ENCODE measurements at regions not wholly inside any gene's neighbourhood (a gene's known extent, or its start where the extent isn't known, plus 50 kb on each side); places are given as distances from the start of the nearest gene placed in this dataset.

DNA sequence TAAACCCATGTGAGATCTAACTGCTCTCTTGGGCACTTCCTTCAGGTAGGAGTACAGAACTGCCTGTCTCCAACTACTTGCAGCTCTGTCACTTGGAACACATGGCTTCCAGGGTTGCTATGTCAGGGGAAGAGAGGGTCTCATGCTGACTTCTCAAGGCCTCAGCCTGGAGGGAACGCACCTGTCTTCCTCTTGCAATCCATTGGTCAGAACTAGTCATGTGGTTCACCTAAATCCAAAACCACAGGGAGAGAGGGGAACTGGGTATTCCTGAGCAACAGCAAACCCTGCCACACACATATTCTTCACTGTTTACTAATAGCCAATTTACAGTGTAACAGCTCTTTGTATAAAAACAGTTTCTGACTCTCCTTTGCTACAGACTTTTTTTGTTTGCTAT is 206.1 kb downstream of the KCNJ2 start:
- H3K27me3 ChIP-seq (ENCODE audit: control insufficient read depth, insufficient read depth, low read length): no peaks in the 10 kb centered on the region
- TF ChIP-seq, protein P1, sequence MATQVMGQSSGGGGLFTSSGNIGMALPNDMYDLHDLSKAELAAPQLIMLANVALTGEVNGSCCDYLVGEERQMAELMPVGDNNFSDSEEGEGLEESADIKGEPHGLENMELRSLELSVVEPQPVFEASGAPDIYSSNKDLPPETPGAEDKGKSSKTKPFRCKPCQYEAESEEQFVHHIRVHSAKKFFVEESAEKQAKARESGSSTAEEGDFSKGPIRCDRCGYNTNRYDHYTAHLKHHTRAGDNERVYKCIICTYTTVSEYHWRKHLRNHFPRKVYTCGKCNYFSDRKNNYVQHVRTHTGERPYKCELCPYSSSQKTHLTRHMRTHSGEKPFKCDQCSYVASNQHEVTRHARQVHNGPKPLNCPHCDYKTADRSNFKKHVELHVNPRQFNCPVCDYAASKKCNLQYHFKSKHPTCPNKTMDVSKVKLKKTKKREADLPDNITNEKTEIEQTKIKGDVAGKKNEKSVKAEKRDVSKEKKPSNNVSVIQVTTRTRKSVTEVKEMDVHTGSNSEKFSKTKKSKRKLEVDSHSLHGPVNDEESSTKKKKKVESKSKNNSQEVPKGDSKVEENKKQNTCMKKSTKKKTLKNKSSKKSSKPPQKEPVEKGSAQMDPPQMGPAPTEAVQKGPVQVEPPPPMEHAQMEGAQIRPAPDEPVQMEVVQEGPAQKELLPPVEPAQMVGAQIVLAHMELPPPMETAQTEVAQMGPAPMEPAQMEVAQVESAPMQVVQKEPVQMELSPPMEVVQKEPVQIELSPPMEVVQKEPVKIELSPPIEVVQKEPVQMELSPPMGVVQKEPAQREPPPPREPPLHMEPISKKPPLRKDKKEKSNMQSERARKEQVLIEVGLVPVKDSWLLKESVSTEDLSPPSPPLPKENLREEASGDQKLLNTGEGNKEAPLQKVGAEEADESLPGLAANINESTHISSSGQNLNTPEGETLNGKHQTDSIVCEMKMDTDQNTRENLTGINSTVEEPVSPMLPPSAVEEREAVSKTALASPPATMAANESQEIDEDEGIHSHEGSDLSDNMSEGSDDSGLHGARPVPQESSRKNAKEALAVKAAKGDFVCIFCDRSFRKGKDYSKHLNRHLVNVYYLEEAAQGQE (IDR thresholded peaks at IDR 0.05; ENCODE audit: insufficient read depth in 1 of 2, low read depth in 2 of 2, low read length in 1 of 2): no peak
- in situ Hi-C loops (cut with HindIII; ENCODE audit: low pct_unique_long_range_greater_than_20kb, low sequenced_read_pairs) (no loop called here), intact Hi-C loops (cut with micrococcal nuclease; ENCODE audit: unreplicated experiment) (no loop called here)
- no TSS peak for BruUV-seq (replicated peaks)
- H3K4me3 ChIP-seq (ENCODE audit: low read depth in 2 of 2, low read length in 2 of 2): no peak overlapping the region
- no peaks in the 10 kb centered on the region for H3K36me3 ChIP-seq (ENCODE audit: control insufficient read depth, insufficient read depth, low read length)
- DNase-seq (ENCODE audit: low read depth, low spot score) (no peak), ATAC-seq (no peak)
- H3K27ac ChIP-seq (ENCODE audit: low read length): no peak overlapping the region
- H3K9me3 ChIP-seq (ENCODE audit: control insufficient read depth, insufficient read depth, low read depth, low read length): no peaks in the 10 kb centered on the region
- H3K4me1 ChIP-seq (ENCODE audit: control insufficient read depth, insufficient read depth, low read length): no peaks in the 10 kb centered on the region
- POLR2A ChIA-PET: no interaction called here
- CTCF ChIA-PET: no interaction called here

DNA sequence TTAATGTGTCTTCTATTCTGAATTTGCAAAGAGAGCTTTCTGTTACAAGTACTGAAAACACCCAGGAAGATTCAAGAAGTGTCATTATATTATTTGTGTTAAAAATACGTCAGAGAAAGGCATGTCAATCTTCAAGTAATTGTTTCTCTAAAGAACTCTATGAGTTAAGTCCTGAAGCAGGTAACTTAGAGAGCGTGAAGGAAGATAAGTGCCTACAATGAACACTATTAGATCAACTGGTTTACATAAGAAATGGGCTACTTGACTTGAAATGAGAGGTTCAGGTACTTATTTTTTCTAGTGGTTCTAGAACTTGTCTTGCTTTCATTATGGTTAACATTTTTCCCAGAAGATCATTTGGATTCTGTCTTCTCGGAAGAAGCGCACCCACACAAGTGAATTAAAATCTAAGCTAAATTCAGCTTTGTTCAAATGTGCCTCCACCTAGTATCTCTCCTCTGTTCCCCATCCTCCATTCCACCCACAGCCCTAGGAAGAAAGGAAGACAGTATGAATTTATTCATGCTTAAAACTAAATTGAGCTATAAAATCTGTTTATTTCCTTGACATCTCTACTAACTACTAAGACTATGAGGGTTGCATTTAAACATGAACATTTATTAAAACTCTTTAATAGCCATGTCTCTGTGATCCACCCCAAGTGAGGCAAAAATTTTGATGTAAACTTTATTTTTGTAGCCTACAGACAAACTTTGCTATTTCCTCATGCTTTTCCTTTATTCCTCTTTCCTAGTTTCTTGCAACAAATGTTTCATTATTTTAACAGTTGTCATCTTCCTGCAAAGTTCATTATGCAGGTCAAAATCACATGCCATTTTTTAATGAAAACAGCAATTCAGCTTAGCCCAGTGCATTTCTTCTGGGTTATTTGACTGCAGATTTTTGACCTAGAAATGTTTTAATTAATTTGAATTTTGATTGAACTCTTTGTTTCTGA is 206.8 kb downstream of the KCNJ2 start:
- TF ChIP-seq SIN3A (IDR thresholded peaks at IDR 0.05; ENCODE audit: borderline replicate concordance, insufficient read depth, low read depth, low read length) (no peak), POLR2AphosphoS5 (IDR thresholded peaks at IDR 0.05; ENCODE audit: low read depth, low read length) (no peak), TCF7L2 (IDR thresholded peaks at IDR 0.05; ENCODE audit: low read depth, low read length) (no peak)
- TF ChIP-seq, protein P2, sequence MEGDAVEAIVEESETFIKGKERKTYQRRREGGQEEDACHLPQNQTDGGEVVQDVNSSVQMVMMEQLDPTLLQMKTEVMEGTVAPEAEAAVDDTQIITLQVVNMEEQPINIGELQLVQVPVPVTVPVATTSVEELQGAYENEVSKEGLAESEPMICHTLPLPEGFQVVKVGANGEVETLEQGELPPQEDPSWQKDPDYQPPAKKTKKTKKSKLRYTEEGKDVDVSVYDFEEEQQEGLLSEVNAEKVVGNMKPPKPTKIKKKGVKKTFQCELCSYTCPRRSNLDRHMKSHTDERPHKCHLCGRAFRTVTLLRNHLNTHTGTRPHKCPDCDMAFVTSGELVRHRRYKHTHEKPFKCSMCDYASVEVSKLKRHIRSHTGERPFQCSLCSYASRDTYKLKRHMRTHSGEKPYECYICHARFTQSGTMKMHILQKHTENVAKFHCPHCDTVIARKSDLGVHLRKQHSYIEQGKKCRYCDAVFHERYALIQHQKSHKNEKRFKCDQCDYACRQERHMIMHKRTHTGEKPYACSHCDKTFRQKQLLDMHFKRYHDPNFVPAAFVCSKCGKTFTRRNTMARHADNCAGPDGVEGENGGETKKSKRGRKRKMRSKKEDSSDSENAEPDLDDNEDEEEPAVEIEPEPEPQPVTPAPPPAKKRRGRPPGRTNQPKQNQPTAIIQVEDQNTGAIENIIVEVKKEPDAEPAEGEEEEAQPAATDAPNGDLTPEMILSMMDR (IDR thresholded peaks at IDR 0.05): no peak
- TF ChIP-seq, protein P1 (IDR thresholded peaks at IDR 0.05; ENCODE audit: insufficient read depth in 1 of 2, low read depth in 2 of 2, low read length in 1 of 2): no peak
- Histone ChIP-seq H3K9me3 (ENCODE audit: control insufficient read depth, insufficient read depth, low read depth, low read length) (no peaks in the 10 kb centered on the region), H3K4me3 (ENCODE audit: low read depth in 2 of 2, low read length in 2 of 2) (no peak overlapping the region), H3K36me3 (ENCODE audit: control insufficient read depth, insufficient read depth, low read length) (no peaks in the 10 kb centered on the region), H3K27me3 (ENCODE audit: control insufficient read depth, insufficient read depth, low read length) (no peaks in the 10 kb centered on the region), H3K27ac (ENCODE audit: low read length) (no peak overlapping the region), H3K4me1 (ENCODE audit: control insufficient read depth, insufficient read depth, low read length) (no peaks in the 10 kb centered on the region)
- no TSS peak for BruUV-seq (replicated peaks)
- CTCF ChIA-PET: no interaction called here
- DNase-seq (ENCODE audit: low read depth, low spot score) (no peak), ATAC-seq (no peak)
- in situ Hi-C loops (cut with HindIII; ENCODE audit: low pct_unique_long_range_greater_than_20kb, low sequenced_read_pairs): no loop called here
- POLR2A ChIA-PET: no interaction called here
- intact Hi-C loops (cut with micrococcal nuclease; ENCODE audit: unreplicated experiment): no loop called here

Data from Panc1 (cell line).